SK-N-SH (cell line): ENCODE measurements at regions not wholly inside any gene's neighbourhood (a gene's known extent, or its start where the extent isn't known, plus 50 kb on each side); places are given as distances from the start of the nearest gene placed in this dataset.

Experiments
- ELF1 ChIP-seq: IDR thresholded peaks from 2 replicates; pipeline ENCODE4 v1.4.0; 2012
- EP300 ChIP-seq, 2 experiments: IDR thresholded peaks; 2 replicates each; pipeline versions ENCODE4 v1.4.0 to v1.6.1; 2012; ENCODE audit warnings: borderline replicate concordance in 1 of 2, low read depth in 1 of 2, low read length in 1 of 2
- FOSL2 ChIP-seq: IDR thresholded peaks from 2 replicates; pipeline ENCODE4 v1.4.0; 2012; ENCODE audit warnings: low read depth, mild to moderate bottlenecking, moderate library complexity, borderline replicate concordance
- NRF1 ChIP-seq: IDR thresholded peaks from 2 replicates; pipeline ENCODE4 v1.6.1; 2012; ENCODE audit warnings: low read depth, mild to moderate bottlenecking, low read length
- RFX5 ChIP-seq: IDR thresholded peaks from 2 replicates; pipeline ENCODE4 v1.6.1; 2012; ENCODE audit warnings: mild to moderate bottlenecking, improper control_type of control experiment, low read length
- SIN3A ChIP-seq: IDR thresholded peaks from 2 replicates; pipeline ENCODE4 v1.6.1; 2012; ENCODE audit warnings: low read depth, mild to moderate bottlenecking, low read length, moderate library complexity, borderline replicate concordance
- SMC3 ChIP-seq: IDR thresholded peaks from 2 replicates; pipeline ENCODE4 v1.6.1; 2012; ENCODE audit warnings: low read depth, low read length, improper control_type of control experiment
- TF ChIP-seq, protein P1 (sequence below): IDR thresholded peaks from 2 replicates; pipeline ENCODE4 v1.6.1; 2012; ENCODE audit warnings: mild to moderate bottlenecking, low read depth, low read length, moderate library complexity
- TF ChIP-seq, protein P2 (sequence below): fragments of 200-600 bp; sonication (generic); IDR thresholded peaks from 2 replicates; pipeline ENCODE4 v1.6.1; 2017; ENCODE audit warnings: antibody characterized with exemption, mild to moderate bottlenecking, moderate library complexity

DNA sequence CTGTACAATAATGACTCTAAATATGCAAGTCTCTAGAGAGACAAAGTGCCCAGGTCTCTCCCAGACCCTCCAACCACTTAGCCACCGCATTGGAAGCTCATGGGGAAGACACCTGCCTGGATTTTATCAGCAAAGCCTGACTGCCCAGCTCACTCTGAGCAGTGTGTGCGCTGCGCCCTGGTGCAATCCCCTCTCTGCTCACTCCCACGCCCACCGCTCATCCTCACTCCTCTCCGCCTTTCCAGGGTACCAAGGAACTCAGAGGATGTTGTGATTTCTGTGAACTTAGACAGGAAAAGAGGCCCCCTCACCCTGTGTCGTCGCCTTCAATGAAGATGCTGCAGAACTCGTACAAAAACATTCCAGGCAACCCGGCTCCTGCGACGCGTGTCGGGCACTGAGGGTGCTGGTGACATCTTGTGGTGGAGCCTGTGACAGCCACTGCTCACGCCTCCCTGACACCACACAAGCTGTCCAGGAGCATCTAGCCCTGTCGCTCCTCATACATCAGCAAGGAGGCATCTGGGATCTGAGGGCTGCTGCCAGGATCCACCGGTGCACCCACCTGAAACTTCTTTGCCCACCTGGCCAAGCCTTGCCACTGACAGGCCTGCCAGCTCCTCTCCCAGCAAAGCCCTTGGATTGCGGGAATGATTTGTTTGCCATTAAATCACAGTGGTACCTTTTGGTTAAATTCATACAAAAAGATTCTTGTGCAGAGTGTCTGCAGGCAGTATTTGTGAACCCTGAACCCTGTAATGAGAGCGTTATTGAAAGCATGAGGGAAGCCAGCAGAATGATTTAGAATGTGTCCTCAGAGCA is 220.4 kb downstream of the ZNF516 start:
- TF ChIP-seq EP300 (IDR thresholded peaks at IDR 0.05; ENCODE audit: borderline replicate concordance in 1 of 2, low read depth in 1 of 2, low read length in 1 of 2) (no peak), SIN3A (no peak), NRF1 (no peak), RFX5 (no peak), ELF1 (no peak), SMC3 (peak; percentile 36; the same call in 1 of the 2 replicates), FOSL2 (no peak)
- TF ChIP-seq, protein P1, sequence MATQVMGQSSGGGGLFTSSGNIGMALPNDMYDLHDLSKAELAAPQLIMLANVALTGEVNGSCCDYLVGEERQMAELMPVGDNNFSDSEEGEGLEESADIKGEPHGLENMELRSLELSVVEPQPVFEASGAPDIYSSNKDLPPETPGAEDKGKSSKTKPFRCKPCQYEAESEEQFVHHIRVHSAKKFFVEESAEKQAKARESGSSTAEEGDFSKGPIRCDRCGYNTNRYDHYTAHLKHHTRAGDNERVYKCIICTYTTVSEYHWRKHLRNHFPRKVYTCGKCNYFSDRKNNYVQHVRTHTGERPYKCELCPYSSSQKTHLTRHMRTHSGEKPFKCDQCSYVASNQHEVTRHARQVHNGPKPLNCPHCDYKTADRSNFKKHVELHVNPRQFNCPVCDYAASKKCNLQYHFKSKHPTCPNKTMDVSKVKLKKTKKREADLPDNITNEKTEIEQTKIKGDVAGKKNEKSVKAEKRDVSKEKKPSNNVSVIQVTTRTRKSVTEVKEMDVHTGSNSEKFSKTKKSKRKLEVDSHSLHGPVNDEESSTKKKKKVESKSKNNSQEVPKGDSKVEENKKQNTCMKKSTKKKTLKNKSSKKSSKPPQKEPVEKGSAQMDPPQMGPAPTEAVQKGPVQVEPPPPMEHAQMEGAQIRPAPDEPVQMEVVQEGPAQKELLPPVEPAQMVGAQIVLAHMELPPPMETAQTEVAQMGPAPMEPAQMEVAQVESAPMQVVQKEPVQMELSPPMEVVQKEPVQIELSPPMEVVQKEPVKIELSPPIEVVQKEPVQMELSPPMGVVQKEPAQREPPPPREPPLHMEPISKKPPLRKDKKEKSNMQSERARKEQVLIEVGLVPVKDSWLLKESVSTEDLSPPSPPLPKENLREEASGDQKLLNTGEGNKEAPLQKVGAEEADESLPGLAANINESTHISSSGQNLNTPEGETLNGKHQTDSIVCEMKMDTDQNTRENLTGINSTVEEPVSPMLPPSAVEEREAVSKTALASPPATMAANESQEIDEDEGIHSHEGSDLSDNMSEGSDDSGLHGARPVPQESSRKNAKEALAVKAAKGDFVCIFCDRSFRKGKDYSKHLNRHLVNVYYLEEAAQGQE: no peak
- TF ChIP-seq, protein P2, sequence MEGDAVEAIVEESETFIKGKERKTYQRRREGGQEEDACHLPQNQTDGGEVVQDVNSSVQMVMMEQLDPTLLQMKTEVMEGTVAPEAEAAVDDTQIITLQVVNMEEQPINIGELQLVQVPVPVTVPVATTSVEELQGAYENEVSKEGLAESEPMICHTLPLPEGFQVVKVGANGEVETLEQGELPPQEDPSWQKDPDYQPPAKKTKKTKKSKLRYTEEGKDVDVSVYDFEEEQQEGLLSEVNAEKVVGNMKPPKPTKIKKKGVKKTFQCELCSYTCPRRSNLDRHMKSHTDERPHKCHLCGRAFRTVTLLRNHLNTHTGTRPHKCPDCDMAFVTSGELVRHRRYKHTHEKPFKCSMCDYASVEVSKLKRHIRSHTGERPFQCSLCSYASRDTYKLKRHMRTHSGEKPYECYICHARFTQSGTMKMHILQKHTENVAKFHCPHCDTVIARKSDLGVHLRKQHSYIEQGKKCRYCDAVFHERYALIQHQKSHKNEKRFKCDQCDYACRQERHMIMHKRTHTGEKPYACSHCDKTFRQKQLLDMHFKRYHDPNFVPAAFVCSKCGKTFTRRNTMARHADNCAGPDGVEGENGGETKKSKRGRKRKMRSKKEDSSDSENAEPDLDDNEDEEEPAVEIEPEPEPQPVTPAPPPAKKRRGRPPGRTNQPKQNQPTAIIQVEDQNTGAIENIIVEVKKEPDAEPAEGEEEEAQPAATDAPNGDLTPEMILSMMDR: no peak
